ENCODE measurements at regions not wholly inside any gene's neighbourhood (a gene's known extent, or its start where the extent isn't known, plus 50 kb on each side); places are given as distances from the start of the nearest gene placed in this dataset.

DNA sequence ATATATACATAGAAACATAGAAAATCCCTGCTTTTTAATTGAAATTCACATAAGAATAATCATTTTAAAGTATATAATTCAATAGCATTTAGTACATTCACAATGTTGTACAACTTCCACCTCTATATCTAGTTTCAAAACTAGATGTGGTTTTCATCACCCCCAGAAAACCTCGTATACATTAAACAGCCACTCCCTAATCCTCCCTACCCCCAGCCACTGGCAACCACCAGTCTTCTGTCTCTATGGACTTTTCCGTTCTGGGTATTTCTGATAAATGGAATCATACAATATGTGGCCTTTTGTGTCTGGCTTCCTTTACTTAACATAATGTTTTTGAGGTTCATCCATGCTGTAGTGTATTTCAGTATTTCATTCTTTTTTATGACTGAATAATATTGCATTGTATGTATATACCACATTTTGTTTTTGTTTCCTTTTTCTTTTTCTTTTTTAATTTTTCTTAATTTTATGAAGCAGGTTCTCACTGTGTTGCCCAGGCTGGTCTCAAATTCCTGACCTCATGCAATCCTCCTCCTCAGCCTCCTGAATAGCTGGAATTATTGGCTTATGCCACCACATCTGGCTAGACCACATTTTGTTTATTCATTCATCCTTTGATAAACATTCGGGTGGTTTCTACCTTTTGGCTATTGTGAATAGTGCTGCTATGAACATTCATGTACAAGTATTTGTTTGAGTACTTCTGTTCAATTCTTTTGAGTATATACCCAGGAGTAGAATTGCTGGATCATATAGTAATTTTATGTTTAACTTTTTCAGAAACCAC lies 50.6 kb upstream of the RNF152 start:
- H2AK5ac ChIP-seq (ENCODE audit: low read length, severe bottlenecking), result no peak overlapping the region
- H3K4me3 ChIP-seq (ENCODE audit: insufficient read depth in 1 of 2, low read depth in 1 of 2, low read length in 2 of 2), result no peak overlapping the region
- H2BK120ac ChIP-seq (ENCODE audit: low read depth, low read length), result no peak overlapping the region
- 71% methylated on average over 1 of the region's 3 CpGs for WGBS
- no peak overlapping the region for H3K27ac ChIP-seq (ENCODE audit: low read length, poor library complexity, severe bottlenecking)
- no peaks in the 10 kb centered on the region for H3K36me3 ChIP-seq (ENCODE audit: control insufficient read depth in 1 of 2, insufficient read depth in 2 of 2, low read depth in 1 of 2, low read length in 2 of 2)
- no peak overlapping the region for H2BK15ac ChIP-seq (ENCODE audit: low read depth, poor library complexity, severe bottlenecking)
- H4K91ac ChIP-seq (ENCODE audit: low read length), result no peak overlapping the region
- H4K8ac ChIP-seq (ENCODE audit: low read length), result no peak overlapping the region
- peaks cover 3% of the 10 kb centered on the region for H3K4me1 ChIP-seq (ENCODE audit: control insufficient read depth, insufficient read depth, low read depth, low read length)
- DNase-seq, result peak; percentile 25
- no peak overlapping the region for H3K23ac ChIP-seq (ENCODE audit: low read length in 2 of 2)
- no peak overlapping the region for H3K9ac ChIP-seq (ENCODE audit: low read length)
- H3K9me3 ChIP-seq (ENCODE audit: control insufficient read depth, low read length), result no peaks in the 10 kb centered on the region
- H2BK5ac ChIP-seq (ENCODE audit: low read depth, low read length, poor library complexity, severe bottlenecking), result no peak overlapping the region
- no peak overlapping the region for H3K4ac ChIP-seq (ENCODE audit: low read depth in 1 of 2, low read length in 2 of 2)
- no peak overlapping the region for H3K18ac ChIP-seq (ENCODE audit: low read depth in 1 of 2, low read length in 2 of 2)
- H3K14ac ChIP-seq (ENCODE audit: low read length in 2 of 2), result no peak overlapping the region
- H3K4me2 ChIP-seq (ENCODE audit: low read length, poor library complexity, severe bottlenecking), result no peak overlapping the region
- H3K79me1 ChIP-seq (replicated peaks; ENCODE audit: low read length, poor library complexity, severe bottlenecking), result no peaks in the 10 kb centered on the region
- H2AFZ ChIP-seq (ENCODE audit: low read depth, low read length), result no peak overlapping the region
- H2BK12ac ChIP-seq (ENCODE audit: low read length in 2 of 2), result no peak overlapping the region
- no peaks in the 10 kb centered on the region for H3K27me3 ChIP-seq (ENCODE audit: control insufficient read depth in 1 of 2, insufficient read depth in 1 of 2, low read length in 2 of 2)
